ENCODE measurements at regions not wholly inside any gene's neighbourhood (a gene's known extent, or its start where the extent isn't known, plus 50 kb on each side); places are given as distances from the start of the nearest gene placed in this dataset.
"Not testable (repeated sequence)": the region's sequence is repeated elsewhere in the genome, so short reads cannot be mapped to it uniquely, and the experiment has no call there.

GRCh38 chr11:71383461-71383860 lies 64.7 kb downstream of the DHCR7 start:
- Mint-ChIP-seq H3K36me3 (no peaks in the 10 kb centered on the region), H3K9me3 (peaks cover 12% of the 10 kb centered on the region), H3K27me3 (peaks cover 2% of the 10 kb centered on the region), H3K4me1 (no peaks in the 10 kb centered on the region), H3K27ac (no peak overlapping the region), H3K4me3 (no peak overlapping the region)
- CTCF ChIA-PET = no interaction called here
- DNase-seq = no peak

GRCh38 chr11:71381781-71382505 lies 66.2 kb downstream of the DHCR7 start:
- no peak overlapping the region for H3K4me3 Mint-ChIP-seq
- H3K27me3 Mint-ChIP-seq = no peaks in the 10 kb centered on the region
- CTCF ChIA-PET = no interaction called here
- H3K9me3 Mint-ChIP-seq = no peaks in the 10 kb centered on the region
- no peaks in the 10 kb centered on the region for H3K4me1 Mint-ChIP-seq
- H3K36me3 Mint-ChIP-seq = no peaks in the 10 kb centered on the region
- no peak overlapping the region for H3K27ac Mint-ChIP-seq
- no peak for DNase-seq

GRCh38 chr11:71379701-71380100 lies 68.5 kb downstream of the DHCR7 start:
- DNase-seq = no peak
- H3K4me1 Mint-ChIP-seq = no peaks in the 10 kb centered on the region

GRCh38 chr11:71373791-71374454 lies 74.3 kb downstream of the DHCR7 start:
- Mint-ChIP-seq H3K27me3 (peaks cover 4% of the 10 kb centered on the region), H3K4me1 (no peaks in the 10 kb centered on the region), H3K9me3 (no peaks in the 10 kb centered on the region)

More at GRCh38 chr11:71379701-71380100, 68.5 kb downstream of the DHCR7 start:
- Mint-ChIP-seq H3K27ac (no peak overlapping the region), H3K4me3 (no peak overlapping the region), H3K36me3 (no peaks in the 10 kb centered on the region), H3K27me3 (no peaks in the 10 kb centered on the region), H3K9me3 (no peaks in the 10 kb centered on the region)
- CTCF ChIA-PET = no interaction called here

GRCh38 chr11:71372693-71373657 lies 75.2 kb downstream of the DHCR7 start:
- Mint-ChIP-seq H3K9me3 (no peaks in the 10 kb centered on the region), H3K4me1 (no peaks in the 10 kb centered on the region), H3K27me3 (peaks cover 4% of the 10 kb centered on the region), H3K27ac (no peak overlapping the region), H3K4me3 (no peak overlapping the region), H3K36me3 (no peaks in the 10 kb centered on the region)
- no peak for DNase-seq
- CTCF ChIA-PET = no interaction called here

More at GRCh38 chr11:71373791-71374454, 74.3 kb downstream of the DHCR7 start:
- Mint-ChIP-seq H3K36me3 (no peaks in the 10 kb centered on the region), H3K4me3 (no peak overlapping the region), H3K27ac (no peak overlapping the region)
- no peak for DNase-seq
- CTCF ChIA-PET = no interaction called here

GRCh38 chr11:71371674-71372069 lies 76.5 kb downstream of the DHCR7 start:
- no peak overlapping the region for H3K4me3 Mint-ChIP-seq
- H3K27ac Mint-ChIP-seq = no peak overlapping the region
- no peaks in the 10 kb centered on the region for H3K36me3 Mint-ChIP-seq
- DNase-seq = no peak
- H3K27me3 Mint-ChIP-seq = peaks cover 4% of the 10 kb centered on the region
- no peaks in the 10 kb centered on the region for H3K9me3 Mint-ChIP-seq
- H3K4me1 Mint-ChIP-seq = no peaks in the 10 kb centered on the region
- CTCF ChIA-PET = no interaction called here

- DNase-seq = no peak
- H3K27me3 Mint-ChIP-seq = peaks cover 4% of the 10 kb centered on the region
- CTCF ChIA-PET = no interaction called here
- H3K27ac Mint-ChIP-seq = no peak overlapping the region
- no peaks in the 10 kb centered on the region for H3K9me3 Mint-ChIP-seq
- no peak overlapping the region for H3K4me3 Mint-ChIP-seq
- no peaks in the 10 kb centered on the region for H3K36me3 Mint-ChIP-seq
- no peaks in the 10 kb centered on the region for H3K4me1 Mint-ChIP-seq
Measured at GRCh38 chr11:71370895-71371673, 77.1 kb downstream of the DHCR7 start.

- H3K9me3 Mint-ChIP-seq = no peaks in the 10 kb centered on the region
- H3K27ac Mint-ChIP-seq = no peak overlapping the region
- peaks cover 4% of the 10 kb centered on the region for H3K27me3 Mint-ChIP-seq
- no peaks in the 10 kb centered on the region for H3K36me3 Mint-ChIP-seq
- no peak overlapping the region for H3K4me3 Mint-ChIP-seq
- CTCF ChIA-PET = no interaction called here
- H3K4me1 Mint-ChIP-seq = no peaks in the 10 kb centered on the region
- DNase-seq = no peak
Measured at GRCh38 chr11:71370020-71370747, 78.0 kb downstream of the DHCR7 start.

GRCh38 chr11:71369411-71369810 lies 78.8 kb downstream of the DHCR7 start:
- Mint-ChIP-seq H3K36me3 (no peaks in the 10 kb centered on the region), H3K9me3 (no peaks in the 10 kb centered on the region), H3K27ac (no peak overlapping the region), H3K4me3 (no peak overlapping the region), H3K27me3 (peaks cover 4% of the 10 kb centered on the region), H3K4me1 (no peaks in the 10 kb centered on the region)
- no peak for DNase-seq
- CTCF ChIA-PET = no interaction called here

- no peak for DNase-seq
- H3K9me3 Mint-ChIP-seq = no peaks in the 10 kb centered on the region
- CTCF ChIA-PET = no interaction called here
- no peaks in the 10 kb centered on the region for H3K4me1 Mint-ChIP-seq
- H3K27ac Mint-ChIP-seq = no peak overlapping the region
- H3K4me3 Mint-ChIP-seq = no peak overlapping the region
- peaks cover 4% of the 10 kb centered on the region for H3K27me3 Mint-ChIP-seq
- H3K36me3 Mint-ChIP-seq = no peaks in the 10 kb centered on the region
Measured at GRCh38 chr11:71368966-71369365, 79.2 kb downstream of the DHCR7 start.

- H3K9me3 Mint-ChIP-seq = no peaks in the 10 kb centered on the region
- H3K27ac Mint-ChIP-seq = no peak overlapping the region
- CTCF ChIA-PET = interaction anchor here (0.5 kb wide), 1 partner anchor 449 kb away, joined by 5 read pairs; no protein-coding TSS in a partner anchor
- H3K36me3 Mint-ChIP-seq = no peaks in the 10 kb centered on the region
- no peak overlapping the region for H3K4me3 Mint-ChIP-seq
- peaks cover 4% of the 10 kb centered on the region for H3K27me3 Mint-ChIP-seq
- DNase-seq = no peak
- no peaks in the 10 kb centered on the region for H3K4me1 Mint-ChIP-seq
Measured at GRCh38 chr11:71367756-71368155, 80.4 kb downstream of the DHCR7 start.

GRCh38 chr11:71367276-71367675 lies 80.9 kb downstream of the DHCR7 start:
- H3K4me1 Mint-ChIP-seq, H3K4me3 Mint-ChIP-seq, H3K36me3 Mint-ChIP-seq, H3K9me3 Mint-ChIP-seq, H3K27ac Mint-ChIP-seq, DNase-seq, H3K27me3 Mint-ChIP-seq: not testable (repeated sequence)
- CTCF ChIA-PET = interaction anchor here (0.5 kb wide), 1 partner anchor 448 kb away, joined by 5 read pairs; no protein-coding TSS in a partner anchor

GRCh38 chr11:71366076-71366475 lies 82.1 kb downstream of the DHCR7 start:
- CTCF ChIA-PET = no interaction called here
- H3K27me3 Mint-ChIP-seq = no peaks in the 10 kb centered on the region
- no peak for DNase-seq
- H3K9me3 Mint-ChIP-seq = no peaks in the 10 kb centered on the region
- H3K4me1 Mint-ChIP-seq = no peaks in the 10 kb centered on the region
- no peak overlapping the region for H3K4me3 Mint-ChIP-seq
- no peak overlapping the region for H3K27ac Mint-ChIP-seq
- no peaks in the 10 kb centered on the region for H3K36me3 Mint-ChIP-seq

Data from activated naive CD4-positive, alpha-beta T cell treated with anti-CD3 and anti-CD28 coated beads, Interleukin-2, amount 10 ng/mL, durations not matched to agents 7 days and 5 days (primary cell).